Fibroblast of pulmonary artery (primary cell): ENCODE measurements at regions not wholly inside any gene's neighbourhood (a gene's known extent, or its start where the extent isn't known, plus 50 kb on each side); places are given as distances from the start of the nearest gene placed in this dataset.
"Not testable (repeated sequence)": the region's sequence is repeated elsewhere in the genome, so short reads cannot be mapped to it uniquely, and the experiment has no call there.

Experiments used
- DNase-seq: peaks from one replicate; pipeline ENCODE4 v3.0.0-alpha.2; 2010; ENCODE audit warnings: low read depth
- H3K4me3 ChIP-seq: replicated peaks from 2 replicates; pipeline ENCODE4 v1.5.1; 2011; ENCODE audit warnings: low read depth, mild to moderate bottlenecking, control low read depth, low read length, moderate library complexity
- TF ChIP-seq, protein P1 (sequence below): IDR thresholded peaks from 2 replicates; pipeline ENCODE4 v1.5.1; 2011; ENCODE audit warnings: mild to moderate bottlenecking, control low read depth, low read length, inconsistent platforms; ENCODE audit errors: missing control alignments

DNA sequence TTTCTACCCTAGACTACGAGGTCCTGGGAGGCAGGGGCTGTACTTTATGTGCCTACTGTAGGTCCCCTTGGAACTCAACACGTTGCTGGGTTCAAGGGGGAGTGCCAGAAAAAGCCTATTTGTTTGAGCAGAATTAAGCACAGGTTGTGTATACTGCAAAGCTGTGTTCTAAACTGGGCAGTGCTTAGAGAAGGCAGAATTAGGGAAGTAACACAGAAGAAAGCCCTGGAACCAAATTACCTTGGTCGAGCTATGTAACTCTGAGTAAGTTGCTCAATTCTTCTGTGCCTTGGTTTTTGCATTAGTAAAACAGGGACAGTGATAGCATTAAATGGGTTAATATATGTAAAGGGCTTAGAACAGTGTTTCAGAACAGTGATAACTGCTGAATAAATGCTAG lies 245.0 kb upstream of the SFRP2 start:
- no peak overlapping the region for H3K4me3 ChIP-seq
- no peak for DNase-seq
- TF ChIP-seq, protein P1, sequence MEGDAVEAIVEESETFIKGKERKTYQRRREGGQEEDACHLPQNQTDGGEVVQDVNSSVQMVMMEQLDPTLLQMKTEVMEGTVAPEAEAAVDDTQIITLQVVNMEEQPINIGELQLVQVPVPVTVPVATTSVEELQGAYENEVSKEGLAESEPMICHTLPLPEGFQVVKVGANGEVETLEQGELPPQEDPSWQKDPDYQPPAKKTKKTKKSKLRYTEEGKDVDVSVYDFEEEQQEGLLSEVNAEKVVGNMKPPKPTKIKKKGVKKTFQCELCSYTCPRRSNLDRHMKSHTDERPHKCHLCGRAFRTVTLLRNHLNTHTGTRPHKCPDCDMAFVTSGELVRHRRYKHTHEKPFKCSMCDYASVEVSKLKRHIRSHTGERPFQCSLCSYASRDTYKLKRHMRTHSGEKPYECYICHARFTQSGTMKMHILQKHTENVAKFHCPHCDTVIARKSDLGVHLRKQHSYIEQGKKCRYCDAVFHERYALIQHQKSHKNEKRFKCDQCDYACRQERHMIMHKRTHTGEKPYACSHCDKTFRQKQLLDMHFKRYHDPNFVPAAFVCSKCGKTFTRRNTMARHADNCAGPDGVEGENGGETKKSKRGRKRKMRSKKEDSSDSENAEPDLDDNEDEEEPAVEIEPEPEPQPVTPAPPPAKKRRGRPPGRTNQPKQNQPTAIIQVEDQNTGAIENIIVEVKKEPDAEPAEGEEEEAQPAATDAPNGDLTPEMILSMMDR: no peak

DNA sequence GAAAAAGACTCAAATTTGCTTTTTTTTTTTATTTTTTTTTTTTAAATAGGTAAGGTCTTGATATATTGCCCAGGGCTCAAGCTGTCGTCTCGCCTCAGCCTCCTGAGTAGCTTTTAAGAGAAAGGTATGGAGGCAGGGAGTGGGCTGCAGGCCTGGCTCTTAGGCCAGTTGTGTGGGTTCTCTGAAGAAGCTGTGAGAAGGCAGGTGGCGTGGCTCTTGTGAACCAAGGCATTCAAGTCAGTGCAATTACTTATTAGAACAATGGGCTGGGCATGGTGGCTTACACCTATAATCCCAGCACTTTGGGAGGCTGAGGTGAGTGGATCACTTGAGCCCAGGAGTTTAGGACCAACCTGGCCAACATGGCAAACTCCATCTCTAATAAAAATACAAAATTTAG lies 244.0 kb upstream of the SFRP2 start:
- no peak for DNase-seq
- no peak overlapping the region for H3K4me3 ChIP-seq
- TF ChIP-seq, protein P1: no peak

DNA sequence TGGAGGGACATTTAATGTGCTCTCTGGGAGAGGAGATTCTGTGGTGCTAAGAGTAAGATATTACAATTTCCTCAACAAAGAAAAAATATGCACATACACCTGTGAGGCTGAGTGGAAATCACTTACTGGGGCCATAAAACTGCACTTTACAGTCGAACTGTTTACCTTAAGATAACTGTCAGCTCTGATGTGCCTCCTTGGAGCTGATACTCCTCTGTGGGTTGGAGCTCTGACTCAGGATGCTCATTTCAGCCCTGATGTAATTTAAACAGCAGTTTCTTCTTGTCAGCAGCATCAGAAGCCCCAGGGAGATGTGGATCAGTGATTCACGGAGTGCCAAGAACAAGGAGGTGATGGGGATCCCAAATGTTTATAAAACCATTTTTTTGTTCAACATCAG lies 241.9 kb upstream of the SFRP2 start:
- no peak overlapping the region for H3K4me3 ChIP-seq
- TF ChIP-seq, protein P1: no peak
- DNase-seq: no peak

DNA sequence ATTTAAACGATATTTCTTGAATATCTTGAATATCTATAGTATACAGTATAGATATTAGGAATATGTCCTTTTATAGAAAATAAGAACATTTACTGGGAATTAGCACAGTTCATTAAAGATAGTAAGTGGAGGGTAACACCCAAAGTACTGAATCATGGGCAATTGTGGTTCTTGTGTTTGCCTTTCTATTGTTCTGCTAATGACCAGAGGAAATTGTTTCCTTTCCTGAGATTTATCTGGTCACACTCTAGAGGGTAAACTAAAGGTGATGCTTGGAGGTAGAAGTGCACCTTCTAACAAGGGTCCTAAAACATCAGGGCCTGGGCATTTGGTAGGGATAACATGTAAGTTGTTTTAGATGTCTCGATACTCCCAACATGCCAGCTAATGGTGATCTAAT lies 241.3 kb upstream of the SFRP2 start:
- no peak for DNase-seq
- H3K4me3 ChIP-seq: no peak overlapping the region
- TF ChIP-seq, protein P1: no peak

DNA sequence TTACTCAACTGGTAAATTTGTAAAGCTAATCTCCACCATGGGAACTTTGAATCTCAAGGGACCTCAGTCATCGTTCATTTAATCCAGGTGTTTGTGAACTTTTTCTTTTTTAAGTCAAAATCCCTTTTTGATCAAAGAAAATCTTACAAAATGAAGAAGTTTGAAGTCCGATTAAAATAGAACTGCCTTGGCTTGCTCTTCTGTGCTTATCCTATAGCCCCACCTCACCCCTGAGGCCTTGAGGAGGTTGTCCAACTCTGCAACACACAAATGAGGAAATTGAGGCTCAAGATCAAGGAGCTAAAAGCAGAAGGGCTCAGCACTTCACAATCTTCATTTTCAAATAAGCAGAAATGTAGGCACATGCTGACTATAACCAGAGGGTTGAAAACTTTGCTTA lies 240.3 kb upstream of the SFRP2 start:
- no peak for DNase-seq

DNA sequence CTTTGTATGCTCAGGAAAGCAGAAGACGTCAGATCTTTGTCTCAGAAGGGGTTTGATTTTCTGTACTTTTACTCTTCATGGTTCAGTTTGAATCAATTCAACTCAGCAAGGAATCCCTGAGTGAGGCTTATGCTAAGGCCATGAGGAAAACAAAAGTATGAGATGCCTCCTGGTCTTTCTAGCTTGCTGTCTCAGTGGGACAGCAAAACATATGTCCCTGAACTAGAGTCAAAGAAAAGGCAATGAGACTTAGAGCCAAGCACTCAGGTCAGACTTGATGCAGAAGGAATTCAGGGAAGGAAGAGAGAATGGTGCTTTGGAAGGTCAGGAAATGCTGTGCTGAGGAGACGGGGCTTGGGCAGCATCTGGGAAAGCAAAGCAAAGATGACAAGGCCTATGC lies 236.2 kb upstream of the SFRP2 start:
- no peak overlapping the region for H3K4me3 ChIP-seq
- TF ChIP-seq, protein P1: no peak
- DNase-seq: no peak

More for the DNA sequence above, 240.3 kb upstream of the SFRP2 start:
- no peak overlapping the region for H3K4me3 ChIP-seq
- TF ChIP-seq, protein P1: no peak

DNA sequence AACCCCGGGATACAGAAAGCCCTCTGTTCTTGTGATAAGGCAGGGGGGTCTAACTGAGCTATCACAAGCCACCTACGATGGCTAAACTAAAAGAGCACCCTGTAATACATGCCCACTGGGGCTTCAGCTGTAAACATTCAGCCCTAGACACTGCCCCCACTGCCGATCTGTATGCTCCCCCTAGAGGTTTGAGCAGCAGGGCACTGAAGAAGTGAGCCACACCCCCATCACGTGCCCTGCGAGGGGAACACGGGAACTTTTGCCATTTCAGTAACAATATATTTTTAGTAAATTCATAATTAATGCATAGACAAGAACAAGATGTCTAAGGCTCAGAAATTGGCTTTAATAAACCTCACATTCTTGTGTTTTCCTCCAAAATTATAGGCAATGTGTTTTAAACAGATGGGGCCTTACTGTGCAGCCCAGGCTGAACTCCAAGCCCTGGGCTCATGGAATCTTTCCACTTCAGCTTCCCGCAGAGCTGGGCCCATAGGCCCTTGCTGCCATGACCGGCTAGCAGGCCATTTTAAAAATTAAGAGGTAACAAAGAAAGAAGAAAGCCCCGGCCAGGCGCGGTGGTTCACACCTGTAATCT lies 235.3 kb upstream of the SFRP2 start:
- DNase-seq: no peak
- H3K4me3 ChIP-seq: no peak overlapping the region
- TF ChIP-seq, protein P1: no peak

DNA sequence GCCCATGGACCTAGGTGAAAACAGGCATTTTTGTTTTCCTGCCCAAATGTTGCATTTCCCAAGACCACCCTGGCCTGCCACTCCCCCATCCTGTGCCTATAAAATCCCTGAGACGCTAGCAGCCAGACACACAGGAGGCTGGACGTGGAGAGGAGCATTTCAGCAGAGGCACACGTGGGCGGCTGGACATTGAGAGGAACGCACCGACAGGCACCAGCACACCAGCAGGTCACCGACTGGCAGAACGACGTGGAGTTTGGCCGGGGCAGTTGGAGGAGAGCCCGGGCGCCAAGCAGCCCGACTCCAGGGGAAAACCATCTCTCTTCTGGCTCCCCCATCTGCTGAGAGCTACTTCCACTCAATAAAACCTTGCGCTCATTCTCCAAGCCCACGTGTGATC lies 234.8 kb upstream of the SFRP2 start:
- not testable (repeated sequence) for DNase-seq, H3K4me3 ChIP-seq
